HCT116 (cell line): ENCODE measurements at regions not wholly inside any gene's neighbourhood (a gene's known extent, or its start where the extent isn't known, plus 50 kb on each side); places are given as distances from the start of the nearest gene placed in this dataset.

Experiments
- ATAC-seq: fragments of 200-7000 bp; cut with Tn5 transposase; 2 replicates; pipeline ENCODE4 v1.9.1; 2020; ENCODE audit warnings: mild to moderate bottlenecking, moderate library complexity
- BruUV-seq: library from RNA; stranded (reverse); fragments of 400-500 nt; replicated peaks from 2 replicates; lab custom pipeline; 2021; lab: Mats Ljungman, UMichigan
- CTCF ChIA-PET: fragments of 300-600 bp; sonication (Branson Sonifier 250); formaldehyde crosslinking; loops from one replicate; lab custom pipeline; 2021; ENCODE audit warnings: antibody characterized with exemption; lab: Charles Lee
- POLR2A ChIA-PET: fragments of 300-600, 350-600 bp; sonication (Branson Sonifier 250); formaldehyde crosslinking; loops from one replicate; lab custom pipeline; 2021; ENCODE audit warnings: antibody characterized with exemption; lab: Charles Lee
- RAD21 ChIA-PET, 2 experiments: fragments of 300-600 bp; sonication (Branson Sonifier 250); formaldehyde crosslinking; loops; one replicate each; lab custom pipeline; 2023; ENCODE audit warnings: low total read pairs in 2 of 2; ENCODE audit not compliant: uncharacterized antibody in 2 of 2, unreplicated experiment in 2 of 2, low non-redundant PET in 1 of 2; lab: Charles Lee
- DNase-seq: peaks from one replicate; pipeline ENCODE4 v3.0.0-alpha.2; 2010; ENCODE audit warnings: low read depth, low spot score
- H2AFZ ChIP-seq: fragments of 200-600 bp; shearing (Covaris generic), sonication (generic); 2 replicates; pipeline ENCODE4 v1.6.1; 2017; ENCODE audit warnings: low read depth, mixed run types, mixed read lengths, antibody characterized with exemption, low read length; ENCODE audit not compliant: poor library complexity, severe bottlenecking
- H3K27ac ChIP-seq: 2 replicates; pipeline ENCODE4 v1.5.1; 2012; ENCODE audit warnings: low read depth, low read length
- H3K27me3 ChIP-seq: fragments of 200-600 bp; sonication (generic); 2 replicates; pipeline ENCODE4 v1.6.1; 2016; ENCODE audit warnings: mixed run types, low read length, mixed read lengths; ENCODE audit not compliant: insufficient read depth
- H3K36me3 ChIP-seq, 2 experiments: fragments of 200-500 bp in 1 of 2; fragments of 200-600 bp in 1 of 2; sonication (Bioruptor generic) in 1 of 2; sonication (generic) in 1 of 2; 2 replicates each; pipeline versions ENCODE4 v1.5.1 to v1.6.1; 2014 to 2016; ENCODE audit warnings: low read length in 2 of 2, inconsistent platforms in 1 of 2, mixed read lengths in 1 of 2, mixed run types in 1 of 2; ENCODE audit not compliant: insufficient read depth in 2 of 2, control insufficient read depth in 1 of 2
- H3K4me1 ChIP-seq, 2 experiments: fragments of 200-600 bp in 1 of 2; sonication (generic) in 1 of 2; 2 replicates each; pipeline versions ENCODE4 v1.5.1 to v1.6.1; 2012 to 2017; ENCODE audit warnings: low read length in 2 of 2, inconsistent platforms in 1 of 2, mild to moderate bottlenecking in 1 of 2, mixed read lengths in 1 of 2, mixed run types in 1 of 2, moderate library complexity in 1 of 2; ENCODE audit not compliant: insufficient read depth in 2 of 2, control insufficient read depth in 1 of 2
- H3K4me2 ChIP-seq: fragments of 200-600 bp; sonication (generic); 2 replicates; pipeline ENCODE4 v1.6.1; 2017; ENCODE audit warnings: mixed run types, low read length, mixed read lengths
- H3K4me3 ChIP-seq, 2 experiments: fragments of 200-600 bp in 1 of 2; sonication (generic) in 1 of 2; replicated peaks in 1 of 2; 2 replicates each; pipeline ENCODE4 v1.5.1; 2011 to 2016; ENCODE audit warnings: low read length in 2 of 2, control low read depth in 1 of 2, low read depth in 1 of 2, mild to moderate bottlenecking in 1 of 2, mixed read lengths in 1 of 2, mixed run types in 1 of 2
- H3K79me2 ChIP-seq: fragments of 200-600 bp; sonication (generic); 2 replicates; pipeline ENCODE4 v1.6.1; 2017; ENCODE audit warnings: mild to moderate bottlenecking, mixed run types, low read length, moderate library complexity, mixed read lengths; ENCODE audit not compliant: insufficient read depth
- H3K9ac ChIP-seq: fragments of 200-600 bp; sonication (generic); 2 replicates; pipeline ENCODE4 v1.6.1; 2016; ENCODE audit warnings: low read length, mixed read lengths
- H3K9me2 ChIP-seq: fragments of 200-600 bp; sonication (generic), shearing (Covaris generic); 2 replicates; pipeline ENCODE4 v1.6.1; 2017; ENCODE audit warnings: mixed run types, mild to moderate bottlenecking, moderate library complexity; ENCODE audit not compliant: insufficient read depth
- H3K9me3 ChIP-seq, 2 experiments: fragments of 200-500 bp in 1 of 2; fragments of 200-600 bp in 1 of 2; sonication (Bioruptor generic) in 1 of 2; sonication (generic) in 1 of 2; 2 replicates each; pipeline ENCODE4 v1.6.1; 2014 to 2017; ENCODE audit warnings: low read length in 2 of 2, mixed read lengths in 2 of 2, inconsistent platforms in 1 of 2, low read depth in 1 of 2, mild to moderate bottlenecking in 1 of 2, mixed run types in 1 of 2, moderate library complexity in 1 of 2; ENCODE audit not compliant: control insufficient read depth in 1 of 2, insufficient read depth in 1 of 2
- H4K20me1 ChIP-seq: fragments of 200-600 bp; sonication (generic), shearing (Covaris generic); 2 replicates; pipeline ENCODE4 v1.6.1; 2017; ENCODE audit warnings: mixed run types, mild to moderate bottlenecking, moderate library complexity; ENCODE audit not compliant: insufficient read depth
- CEBPB ChIP-seq: IDR thresholded peaks from 2 replicates; pipeline ENCODE4 v1.6.1; 2012; ENCODE audit warnings: low read depth
- CTCF ChIP-seq, 3 experiments: fragments of 200-600 bp in 1 of 3; sonication (generic) in 1 of 3; IDR thresholded peaks in 2 of 3; conservative IDR thresholded peaks in 1 of 3; 2 replicates each; pipeline ENCODE4 v1.5.1; 2012 to 2017; ENCODE audit warnings: low read depth in 2 of 3, low read length in 2 of 3, antibody characterized with exemption in 1 of 3, borderline replicate concordance in 1 of 3, control low read depth in 1 of 3, mild to moderate bottlenecking in 1 of 3, mixed read lengths in 1 of 3, mixed run types in 1 of 3, moderate library complexity in 1 of 3; ENCODE audit not compliant: insufficient read depth in 1 of 3
- ELF1 ChIP-seq: IDR thresholded peaks from 2 replicates; pipeline ENCODE4 v1.6.1; 2012; ENCODE audit warnings: low read depth, borderline replicate concordance
- EZH2 ChIP-seq: fragments of 200-600 bp; sonication (generic); IDR thresholded peaks from 2 replicates; pipeline ENCODE4 v1.6.1; 2017; ENCODE audit warnings: antibody characterized with exemption, mixed run types
- FOSL1 ChIP-seq: IDR thresholded peaks from 2 replicates; pipeline ENCODE4 v1.6.1; 2012; ENCODE audit warnings: low read depth
- JUND ChIP-seq: IDR thresholded peaks from 2 replicates; pipeline ENCODE4 v1.6.1; 2012
- POLR2AphosphoS5 ChIP-seq: IDR thresholded peaks from 2 replicates; pipeline ENCODE4 v1.6.1; 2011; ENCODE audit warnings: mild to moderate bottlenecking, low read depth, low read length, moderate library complexity
- SP1 ChIP-seq: IDR thresholded peaks from 2 replicates; pipeline ENCODE4 v1.6.1; 2012; ENCODE audit warnings: low read depth
- SRF ChIP-seq: IDR thresholded peaks from 2 replicates; pipeline ENCODE4 v1.6.1; 2012; ENCODE audit warnings: low read depth
- TCF7L2 ChIP-seq: IDR thresholded peaks from 2 replicates; pipeline ENCODE4 v1.7.0; 2011; ENCODE audit warnings: borderline replicate concordance, inconsistent platforms; ENCODE audit not compliant: insufficient read depth, insufficient read length; ENCODE audit errors: extremely low read depth
- YY1 ChIP-seq: IDR thresholded peaks from 2 replicates; pipeline ENCODE4 v1.6.1; 2011; ENCODE audit warnings: low read length, low read depth, moderate library complexity, mild to moderate bottlenecking; ENCODE audit not compliant: insufficient replicate concordance; ENCODE audit errors: extremely low read depth
- ZBTB33 ChIP-seq: IDR thresholded peaks from 2 replicates; pipeline ENCODE4 v1.6.1; 2011; ENCODE audit warnings: mild to moderate bottlenecking, low read length, moderate library complexity; ENCODE audit not compliant: insufficient replicate concordance; ENCODE audit errors: extremely low read depth
- ZFX ChIP-seq: fragments of 450-650 bp; IDR thresholded peaks from 2 replicates; pipeline ENCODE4 v1.6.1; 2017
- intact Hi-C: fragments of 100-400 bp; cut with micrococcal nuclease; formaldehyde crosslinking; loops from 2 replicates; pipeline ENCODE4 v1.10.0; 2022
- TF ChIP-seq, protein P1 (sequence below): IDR thresholded peaks from 2 replicates; pipeline ENCODE4 v1.6.1; 2012; ENCODE audit warnings: low read depth

DNA sequence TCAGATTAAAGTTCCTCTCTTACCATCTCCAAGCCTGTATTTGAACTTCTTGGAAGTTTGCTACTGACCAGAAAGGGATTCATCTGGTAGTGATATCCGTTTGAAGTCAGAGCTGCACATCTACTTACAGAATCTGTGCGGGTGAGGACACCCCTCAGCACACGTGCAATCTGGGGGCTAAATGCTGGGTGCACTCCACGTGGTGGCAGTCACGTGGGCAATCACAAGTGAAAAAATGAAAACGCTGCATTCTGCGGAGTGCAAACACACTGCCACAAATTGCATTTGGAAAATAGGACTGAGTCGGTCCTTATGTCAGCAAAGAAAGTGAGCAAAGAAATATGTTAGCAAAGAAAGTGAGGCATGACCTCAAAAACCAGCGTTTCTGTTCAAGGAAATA lies 76.1 kb upstream of the GYPC start:
- no peaks in the 10 kb centered on the region for H3K4me1 ChIP-seq
- RAD21 ChIA-PET: no interaction called here
- no peak overlapping the region for H2AFZ ChIP-seq
- no peaks in the 10 kb centered on the region for H3K9me3 ChIP-seq
- intact Hi-C loops: no loop called here
- no TSS peak for BruUV-seq
- CTCF ChIA-PET: no interaction called here
- H3K27ac ChIP-seq: no peak overlapping the region
- H3K36me3 ChIP-seq: no peaks in the 10 kb centered on the region
- no peaks in the 10 kb centered on the region for H3K9me2 ChIP-seq
- no peaks in the 10 kb centered on the region for H3K27me3 ChIP-seq
- H3K4me2 ChIP-seq: no peak overlapping the region
- H3K4me3 ChIP-seq: no peak overlapping the region
- POLR2A ChIA-PET: no interaction called here
- H3K79me2 ChIP-seq: no peaks in the 10 kb centered on the region
- H3K9ac ChIP-seq: no peak overlapping the region
- H4K20me1 ChIP-seq: no peaks in the 10 kb centered on the region
- ATAC-seq: no peak
- DNase-seq: no peak
- TF ChIP-seq SP1 (no peak), YY1 (no peak), SRF (no peak), FOSL1 (no peak), EZH2 (no peak), POLR2AphosphoS5 (no peak), ZBTB33 (no peak), CEBPB (no peak), ELF1 (no peak), JUND (no peak), TCF7L2 (no peak), ZFX (no peak), CTCF (IDR thresholded peaks at IDR 0.05 in 2 of 3, conservative IDR thresholded peaks at IDR 0.05 in 1 of 3; ENCODE audit: borderline replicate concordance in 1 of 3, insufficient read depth in 1 of 3, low read depth in 2 of 3, low read length in 2 of 3) (no peak)
- TF ChIP-seq, protein P1, sequence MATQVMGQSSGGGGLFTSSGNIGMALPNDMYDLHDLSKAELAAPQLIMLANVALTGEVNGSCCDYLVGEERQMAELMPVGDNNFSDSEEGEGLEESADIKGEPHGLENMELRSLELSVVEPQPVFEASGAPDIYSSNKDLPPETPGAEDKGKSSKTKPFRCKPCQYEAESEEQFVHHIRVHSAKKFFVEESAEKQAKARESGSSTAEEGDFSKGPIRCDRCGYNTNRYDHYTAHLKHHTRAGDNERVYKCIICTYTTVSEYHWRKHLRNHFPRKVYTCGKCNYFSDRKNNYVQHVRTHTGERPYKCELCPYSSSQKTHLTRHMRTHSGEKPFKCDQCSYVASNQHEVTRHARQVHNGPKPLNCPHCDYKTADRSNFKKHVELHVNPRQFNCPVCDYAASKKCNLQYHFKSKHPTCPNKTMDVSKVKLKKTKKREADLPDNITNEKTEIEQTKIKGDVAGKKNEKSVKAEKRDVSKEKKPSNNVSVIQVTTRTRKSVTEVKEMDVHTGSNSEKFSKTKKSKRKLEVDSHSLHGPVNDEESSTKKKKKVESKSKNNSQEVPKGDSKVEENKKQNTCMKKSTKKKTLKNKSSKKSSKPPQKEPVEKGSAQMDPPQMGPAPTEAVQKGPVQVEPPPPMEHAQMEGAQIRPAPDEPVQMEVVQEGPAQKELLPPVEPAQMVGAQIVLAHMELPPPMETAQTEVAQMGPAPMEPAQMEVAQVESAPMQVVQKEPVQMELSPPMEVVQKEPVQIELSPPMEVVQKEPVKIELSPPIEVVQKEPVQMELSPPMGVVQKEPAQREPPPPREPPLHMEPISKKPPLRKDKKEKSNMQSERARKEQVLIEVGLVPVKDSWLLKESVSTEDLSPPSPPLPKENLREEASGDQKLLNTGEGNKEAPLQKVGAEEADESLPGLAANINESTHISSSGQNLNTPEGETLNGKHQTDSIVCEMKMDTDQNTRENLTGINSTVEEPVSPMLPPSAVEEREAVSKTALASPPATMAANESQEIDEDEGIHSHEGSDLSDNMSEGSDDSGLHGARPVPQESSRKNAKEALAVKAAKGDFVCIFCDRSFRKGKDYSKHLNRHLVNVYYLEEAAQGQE: no peak
